OCI-LY1 (cell line): ENCODE measurements at regions not wholly inside any gene's neighbourhood (a gene's known extent, or its start where the extent isn't known, plus 50 kb on each side); places are given as distances from the start of the nearest gene placed in this dataset.

ENCODE experiments used
- H2AFZ ChIP-seq: fragments of 200-600 bp; sonication (generic), shearing (Covaris generic); 2 replicates; pipeline ENCODE4 v1.6.0; 2014; ENCODE audit warnings: antibody characterized with exemption, mild to moderate bottlenecking, low read length
- H3F3A ChIP-seq: fragments of 200-600 bp; sonication (generic), shearing (Covaris generic); 2 replicates; pipeline ENCODE4 v1.6.0; 2014; ENCODE audit warnings: mild to moderate bottlenecking, antibody characterized with exemption, low read length, moderate library complexity; ENCODE audit not compliant: insufficient read depth
- H3K27ac ChIP-seq: fragments of 200-600 bp; sonication (generic); 2 replicates; pipeline ENCODE4 v1.5.1; 2014; ENCODE audit warnings: low read length, mixed run types, mild to moderate bottlenecking, low read depth; ENCODE audit not compliant: poor library complexity, severe bottlenecking
- H3K27me3 ChIP-seq: fragments of 200-600 bp; sonication (generic); 2 replicates; pipeline ENCODE4 v1.6.0; 2014; ENCODE audit warnings: antibody characterized with exemption, mild to moderate bottlenecking, low read length, moderate library complexity; ENCODE audit not compliant: insufficient read depth
- H3K36me3 ChIP-seq: fragments of 200-600 bp; sonication (generic); 2 replicates; pipeline ENCODE4 v1.6.1; 2014; ENCODE audit warnings: mild to moderate bottlenecking, antibody characterized with exemption, low read length, moderate library complexity, mixed read lengths; ENCODE audit not compliant: insufficient read depth
- H3K4me1 ChIP-seq: fragments of 200-600 bp; sonication (generic); 2 replicates; pipeline ENCODE4 v1.5.1; 2014; ENCODE audit warnings: mild to moderate bottlenecking, low read length, moderate library complexity; ENCODE audit not compliant: insufficient read depth, severe bottlenecking
- H3K4me2 ChIP-seq: fragments of 200-600 bp; sonication (generic), shearing (Covaris generic); 2 replicates; pipeline ENCODE4 v1.6.1; 2014; ENCODE audit warnings: low read length
- H3K4me3 ChIP-seq: fragments of 200-600 bp; sonication (generic); 2 replicates; pipeline ENCODE4 v1.5.1; 2014; ENCODE audit warnings: low read length, low read depth, mild to moderate bottlenecking, mixed read lengths; ENCODE audit not compliant: poor library complexity, severe bottlenecking
- H3K79me2 ChIP-seq: fragments of 200-600 bp; shearing (Covaris generic); 2 replicates; pipeline ENCODE4 v1.6.1; 2016; ENCODE audit warnings: mixed run types, low read length, mixed read lengths; ENCODE audit not compliant: insufficient read depth
- H3K9ac ChIP-seq: fragments of 200-600 bp; sonication (generic), shearing (Covaris generic); 2 replicates; pipeline ENCODE4 v1.6.1; 2014; ENCODE audit warnings: mild to moderate bottlenecking, low read length, mixed read lengths
- H3K9me2 ChIP-seq: fragments of 200-600 bp; sonication (generic), shearing (Covaris generic); 2 replicates; pipeline ENCODE4 v1.6.1; 2014; ENCODE audit warnings: low read depth, mild to moderate bottlenecking, low read length, mixed read lengths
- H3K9me3 ChIP-seq: fragments of 200-600 bp; shearing (Covaris generic); 2 replicates; pipeline ENCODE4 v1.6.1; 2014; ENCODE audit warnings: low read length, mixed read lengths
- H4K20me1 ChIP-seq: fragments of 200-600 bp; sonication (generic), shearing (Covaris generic); 2 replicates; pipeline ENCODE4 v1.6.0; 2016; ENCODE audit warnings: mild to moderate bottlenecking, low read length; ENCODE audit not compliant: insufficient read depth
- CTCF ChIP-seq: fragments of 200-600 bp; sonication (generic), shearing (Covaris generic); IDR thresholded peaks from 2 replicates; pipeline ENCODE4 v1.5.1; 2017; ENCODE audit warnings: mild to moderate bottlenecking, antibody characterized with exemption, low read length, moderate library complexity, mixed read lengths
- EZH2 ChIP-seq: fragments of 200-600 bp; sonication (generic), shearing (Covaris generic); IDR thresholded peaks from 2 replicates; pipeline ENCODE4 v1.8.0; 2017; ENCODE audit warnings: borderline replicate concordance, mixed run types, mild to moderate bottlenecking, antibody characterized with exemption, low read length, moderate library complexity, mixed read lengths

DNA sequence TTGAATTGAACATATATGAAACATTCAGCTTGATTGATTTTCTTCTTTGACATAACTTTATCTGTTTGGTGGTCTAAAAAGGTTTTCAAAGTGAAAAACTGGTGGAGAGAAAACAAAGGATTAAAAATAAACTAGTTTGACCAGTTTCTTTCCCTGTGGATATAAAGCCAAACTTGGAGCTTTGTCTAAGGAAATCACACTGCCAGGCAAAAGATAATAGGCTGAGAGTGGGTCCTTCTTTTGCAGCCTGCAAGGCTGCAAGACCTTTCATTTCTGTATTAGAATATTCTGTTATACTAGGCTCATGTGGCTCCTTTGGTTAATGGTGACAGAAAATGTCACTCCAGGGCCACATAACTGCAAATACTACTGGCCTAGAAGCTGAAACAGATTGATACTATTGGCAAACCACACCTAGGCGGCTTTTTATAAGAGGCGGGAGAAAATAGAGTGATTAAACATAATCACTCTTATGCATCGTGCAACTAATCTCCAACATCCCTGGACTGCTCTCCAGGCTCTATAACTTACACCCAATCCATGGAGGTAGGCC lies 129.1 kb upstream of the ZNF462 start:
- no peaks in the 10 kb centered on the region for H3F3A ChIP-seq
- H3K27ac ChIP-seq = no peak overlapping the region
- no peak overlapping the region for H3K4me3 ChIP-seq
- H3K79me2 ChIP-seq = no peaks in the 10 kb centered on the region
- no peak overlapping the region for H3K9ac ChIP-seq
- no peaks in the 10 kb centered on the region for H3K4me1 ChIP-seq
- no peaks in the 10 kb centered on the region for H3K9me2 ChIP-seq
- H3K27me3 ChIP-seq = no peaks in the 10 kb centered on the region
- H2AFZ ChIP-seq = no peak overlapping the region
- H3K36me3 ChIP-seq = no peaks in the 10 kb centered on the region
- no peak overlapping the region for H3K4me2 ChIP-seq
- H3K9me3 ChIP-seq = no peaks in the 10 kb centered on the region
- TF ChIP-seq CTCF (no peak), EZH2 (no peak)
- no peaks in the 10 kb centered on the region for H4K20me1 ChIP-seq

DNA sequence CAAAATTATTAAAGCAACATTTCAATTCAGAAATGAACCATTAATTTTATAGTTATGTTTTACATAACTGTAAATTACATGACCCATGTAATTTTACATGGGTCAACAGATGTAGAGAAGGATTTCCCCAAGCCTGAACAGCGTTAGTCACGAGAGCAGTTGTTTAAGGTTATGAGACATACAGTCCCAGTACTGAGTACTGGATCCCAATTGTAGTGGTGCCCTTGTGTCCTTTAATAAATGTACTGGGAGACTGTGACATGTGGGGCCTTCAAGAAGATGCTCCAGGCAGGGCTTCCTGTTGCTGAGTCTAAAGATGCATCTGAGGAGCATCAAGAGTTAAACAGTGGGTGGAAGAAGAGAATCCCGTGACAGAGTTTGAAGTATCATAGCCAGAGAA lies 125.5 kb upstream of the ZNF462 start:
- H3K4me1 ChIP-seq = no peaks in the 10 kb centered on the region
- H3K4me3 ChIP-seq = no peak overlapping the region
- H3K36me3 ChIP-seq = no peaks in the 10 kb centered on the region
- H3K9me3 ChIP-seq = no peaks in the 10 kb centered on the region
- H2AFZ ChIP-seq = no peak overlapping the region
- no peaks in the 10 kb centered on the region for H3K27me3 ChIP-seq
- H3K27ac ChIP-seq = no peak overlapping the region
- H3F3A ChIP-seq = no peaks in the 10 kb centered on the region
- H3K9me2 ChIP-seq = no peaks in the 10 kb centered on the region
- H3K4me2 ChIP-seq = no peak overlapping the region
- no peaks in the 10 kb centered on the region for H4K20me1 ChIP-seq
- no peak overlapping the region for H3K9ac ChIP-seq
- TF ChIP-seq EZH2 (no peak), CTCF (no peak)
- no peaks in the 10 kb centered on the region for H3K79me2 ChIP-seq

DNA sequence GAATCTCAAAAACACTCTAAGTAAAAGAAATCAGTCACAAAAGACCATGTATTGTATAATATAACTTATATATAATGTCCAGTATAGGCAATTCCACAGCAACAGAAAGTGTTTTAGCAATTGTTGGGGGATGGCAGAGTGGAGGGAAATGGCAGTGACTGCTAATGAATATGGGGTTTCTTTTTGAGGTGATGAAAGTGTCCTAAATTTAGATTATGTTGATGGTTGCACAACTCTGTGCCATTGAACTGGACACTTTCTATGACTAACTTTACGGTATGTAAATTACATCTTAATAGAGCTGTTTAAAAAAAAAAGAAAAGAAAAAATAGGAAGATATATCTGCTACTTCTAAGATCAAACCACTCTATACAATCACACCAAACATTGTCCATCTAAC lies 124.9 kb upstream of the ZNF462 start:
- no peaks in the 10 kb centered on the region for H3F3A ChIP-seq
- H3K9me3 ChIP-seq = no peaks in the 10 kb centered on the region
- no peak overlapping the region for H3K4me3 ChIP-seq
- no peak overlapping the region for H3K27ac ChIP-seq
- H3K4me1 ChIP-seq = no peaks in the 10 kb centered on the region
- H3K9me2 ChIP-seq = no peaks in the 10 kb centered on the region
- H4K20me1 ChIP-seq = no peaks in the 10 kb centered on the region
- H2AFZ ChIP-seq = no peak overlapping the region
- no peaks in the 10 kb centered on the region for H3K36me3 ChIP-seq
- no peak overlapping the region for H3K9ac ChIP-seq
- no peaks in the 10 kb centered on the region for H3K79me2 ChIP-seq
- no peak overlapping the region for H3K4me2 ChIP-seq
- no peaks in the 10 kb centered on the region for H3K27me3 ChIP-seq
- TF ChIP-seq CTCF = no peak
